COLO668 (cell line): ENCODE measurements at regions not wholly inside any gene's neighbourhood (a gene's known extent, or its start where the extent isn't known, plus 50 kb on each side); places are given as distances from the start of the nearest gene placed in this dataset.
"Not testable (repeated sequence)": the region's sequence is repeated elsewhere in the genome, so short reads cannot be mapped to it uniquely, and the experiment has no call there.

ENCODE experiments used
- DNase-seq: peaks from one replicate; lab custom pipeline; 2025; ENCODE audit not compliant: unreplicated experiment; lab: John Stamatoyannopoulos, UW

GRCh38 chr4:162498168-162498567 is 334.4 kb upstream of the FSTL5 start:
- no peak for DNase-seq

DNA sequence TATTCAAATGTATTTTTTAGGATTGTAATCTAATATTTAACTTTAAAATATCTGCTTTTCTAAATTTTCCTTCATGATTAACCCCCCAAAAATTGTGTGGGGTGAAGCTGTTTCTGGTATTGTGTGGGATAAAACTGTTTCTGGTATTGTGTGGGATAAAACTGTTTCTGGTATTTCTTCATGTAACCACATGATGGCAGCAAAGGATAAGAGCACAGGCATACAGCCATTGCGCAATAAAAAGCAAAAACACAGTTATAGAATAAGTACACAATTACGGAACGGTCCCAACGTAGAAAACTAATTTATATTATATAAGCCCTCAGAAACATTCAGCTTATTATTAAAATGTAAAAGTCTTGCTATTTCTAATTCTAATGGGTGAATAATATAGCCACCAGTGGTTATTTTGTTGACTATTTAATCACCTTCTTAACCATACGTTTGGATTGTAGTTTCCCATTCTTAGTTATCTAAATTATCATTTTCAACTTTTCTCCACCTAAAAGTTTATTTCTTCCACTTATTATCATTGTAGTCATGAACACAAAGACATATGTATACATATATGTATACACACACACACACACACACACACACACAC is 333.9 kb upstream of the FSTL5 start:
- no peak for DNase-seq

- no peak for DNase-seq
Measured at GRCh38 chr4:162494935-162495334, 331.1 kb upstream of the FSTL5 start.

- DNase-seq, result no peak
Measured at GRCh38 chr4:162485486-162485885, 321.7 kb upstream of the FSTL5 start.

- DNase-seq, result no peak
Measured at GRCh38 chr4:162475246-162475645, 311.4 kb upstream of the FSTL5 start.

DNA sequence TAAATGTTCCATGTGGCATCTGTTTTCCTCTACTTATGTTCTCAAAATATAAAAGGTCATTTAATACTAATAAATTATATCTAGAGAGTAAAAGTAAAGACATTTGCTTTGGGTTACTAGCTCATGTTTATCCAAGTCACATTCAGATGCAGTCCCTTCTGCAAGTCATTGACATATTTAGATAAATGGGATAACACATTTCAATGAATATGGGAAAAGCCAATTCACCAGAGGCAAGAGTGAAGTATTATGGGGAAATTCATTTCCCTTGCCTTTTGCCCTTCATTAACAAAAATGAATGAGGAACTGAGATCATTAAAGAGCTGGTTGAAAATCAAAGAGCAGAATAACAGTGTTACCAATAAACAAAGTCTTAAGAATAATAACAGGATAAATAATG is 306.2 kb upstream of the FSTL5 start:
- DNase-seq, result no peak

DNA sequence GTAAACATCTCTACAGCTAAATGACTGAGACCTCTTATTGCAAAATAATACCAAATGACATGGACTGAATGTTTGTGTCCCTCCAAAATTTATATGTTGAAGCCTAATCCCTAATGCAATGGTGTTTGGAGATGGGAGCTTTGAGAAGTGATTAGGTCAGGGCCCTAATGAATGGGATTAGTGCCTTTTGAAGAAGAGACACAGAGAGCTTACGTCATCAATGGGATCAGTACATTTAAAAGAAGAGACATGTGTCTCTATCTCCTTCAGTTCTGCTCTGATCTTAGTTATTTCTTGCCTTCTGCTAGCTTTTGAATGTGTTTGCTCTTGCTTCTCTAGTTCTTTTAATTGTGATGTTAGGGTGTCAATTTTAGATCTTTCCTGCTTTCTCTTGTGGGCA is 301.6 kb upstream of the FSTL5 start:
- not testable (repeated sequence) for DNase-seq

DNA sequence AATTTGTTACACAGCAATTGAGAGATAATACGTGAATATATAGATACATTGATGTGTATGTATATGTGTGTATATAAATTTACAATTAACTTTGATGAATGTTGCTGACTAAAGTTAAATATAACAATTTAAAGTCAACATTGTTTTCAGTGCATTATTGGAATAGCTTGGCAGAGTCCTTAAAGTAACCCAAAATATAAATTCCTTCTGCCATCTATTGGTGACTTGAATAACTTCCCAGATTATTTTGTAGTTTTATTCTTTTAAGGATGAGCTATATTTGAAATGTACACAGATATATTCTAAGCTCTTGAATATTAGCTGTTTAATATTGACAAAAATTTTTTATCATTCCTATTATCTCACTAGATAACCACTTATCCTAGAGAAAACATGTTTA is 298.2 kb upstream of the FSTL5 start:
- no peak for DNase-seq

- DNase-seq, result no peak
Measured at GRCh38 chr4:162458051-162458450, 294.3 kb upstream of the FSTL5 start.

DNA sequence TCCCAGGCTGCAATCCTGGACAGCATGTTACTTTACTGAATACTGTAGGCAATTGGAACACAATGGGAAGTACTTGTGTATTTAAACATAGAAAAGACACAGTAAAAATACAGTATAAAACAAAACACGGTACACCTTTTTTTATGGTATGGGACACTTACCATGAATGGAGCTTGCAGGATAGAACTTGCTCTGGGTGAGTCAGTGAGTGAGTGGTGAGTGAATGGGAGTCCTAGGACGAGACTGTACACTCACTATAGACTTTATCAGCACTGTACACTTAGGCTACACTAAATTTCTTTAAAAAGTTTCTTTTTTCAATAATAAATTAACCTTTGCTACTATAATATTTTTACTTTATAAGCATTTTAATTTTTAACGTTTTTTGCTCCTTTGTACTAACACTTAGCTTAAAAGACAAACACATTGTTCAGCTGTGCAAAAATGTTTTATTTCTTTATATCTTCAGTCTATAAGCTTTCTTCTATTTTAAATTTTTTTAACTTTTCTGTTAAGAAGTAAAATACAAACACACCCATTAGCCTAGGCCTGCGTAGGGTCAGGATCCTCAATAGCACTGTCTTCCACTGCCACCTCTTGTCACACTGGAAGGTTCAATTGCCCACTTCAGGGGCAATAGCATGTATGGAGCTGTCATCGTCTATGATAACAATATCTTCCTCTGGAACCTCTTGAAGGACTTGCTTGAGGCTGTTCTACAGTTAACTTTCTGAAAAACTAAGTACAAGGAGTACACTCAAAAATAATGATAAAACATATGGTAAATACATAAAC is 293.5 kb upstream of the FSTL5 start:
- no peak for DNase-seq

DNA sequence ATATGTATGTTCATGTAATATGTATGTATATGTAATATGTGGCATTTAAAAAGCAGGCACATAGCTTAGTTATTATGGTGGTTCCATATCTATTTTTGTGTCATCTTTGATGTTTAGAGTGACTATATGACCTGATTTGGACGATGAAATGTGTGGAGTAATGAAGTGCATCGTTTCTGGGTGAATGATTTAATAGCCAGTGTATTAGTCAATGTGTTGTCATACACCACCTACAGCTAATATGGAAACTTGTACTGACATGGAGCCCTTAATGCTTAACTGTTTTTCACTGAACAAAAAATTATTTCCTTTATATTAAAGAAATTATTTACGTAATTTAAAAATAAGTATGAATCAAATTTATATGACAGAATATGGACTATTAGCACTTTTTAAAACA is 292.3 kb upstream of the FSTL5 start:
- no peak for DNase-seq

- DNase-seq, result no peak
Measured at GRCh38 chr4:162450531-162451035, 286.8 kb upstream of the FSTL5 start.

GRCh38 chr4:162443510-162443909 is 279.7 kb upstream of the FSTL5 start:
- no peak for DNase-seq

GRCh38 chr4:162442128-162442527 is 278.3 kb upstream of the FSTL5 start:
- DNase-seq, result no peak

DNA sequence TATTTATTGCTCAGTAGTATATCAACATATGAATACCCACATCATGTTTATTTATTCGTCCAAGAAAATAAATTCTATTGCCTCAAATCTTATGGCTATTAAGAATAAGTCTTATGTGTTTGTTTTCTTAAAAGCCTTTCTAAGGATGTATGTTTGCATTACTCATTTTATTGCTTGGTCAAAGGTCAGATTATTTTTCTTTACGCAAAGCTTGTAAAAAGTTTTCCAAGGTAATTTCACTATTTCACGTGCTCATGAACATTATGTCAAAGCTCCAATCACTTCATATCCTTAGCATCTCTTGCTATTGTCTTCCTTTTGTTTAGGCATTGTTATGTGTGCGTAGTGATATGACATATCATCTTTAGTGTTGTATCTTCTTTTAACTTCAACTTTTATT is 258.5 kb upstream of the FSTL5 start:
- DNase-seq, result no peak

GRCh38 chr4:162410854-162411253 is 247.1 kb upstream of the FSTL5 start:
- no peak for DNase-seq

DNA sequence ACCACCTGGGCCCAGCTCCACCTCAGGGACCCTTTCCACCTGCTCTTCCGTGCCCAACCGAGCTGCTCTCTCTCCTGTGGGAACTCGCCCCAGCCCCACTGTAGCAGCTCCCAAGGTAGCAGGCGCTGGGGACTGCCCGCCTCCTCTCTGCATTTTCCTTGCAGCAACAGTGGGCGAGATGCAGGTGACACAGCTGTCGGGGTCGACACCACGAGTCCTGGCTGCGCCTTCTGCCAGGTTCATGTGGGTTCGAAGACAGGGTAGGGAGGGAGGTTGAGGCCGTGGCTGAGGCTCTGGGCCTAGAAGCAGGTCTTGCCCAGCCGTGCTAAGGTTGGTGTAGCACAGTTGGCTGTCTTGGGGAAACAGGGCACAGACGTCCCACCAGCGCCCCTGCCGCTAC is 245.2 kb upstream of the FSTL5 start:
- no peak for DNase-seq

- peak; percentile 73 for DNase-seq
Measured at GRCh38 chr4:162408309-162408708, 244.5 kb upstream of the FSTL5 start.

GRCh38 chr4:162406637-162407365 is 243.0 kb upstream of the FSTL5 start:
- DNase-seq, result no peak

DNA sequence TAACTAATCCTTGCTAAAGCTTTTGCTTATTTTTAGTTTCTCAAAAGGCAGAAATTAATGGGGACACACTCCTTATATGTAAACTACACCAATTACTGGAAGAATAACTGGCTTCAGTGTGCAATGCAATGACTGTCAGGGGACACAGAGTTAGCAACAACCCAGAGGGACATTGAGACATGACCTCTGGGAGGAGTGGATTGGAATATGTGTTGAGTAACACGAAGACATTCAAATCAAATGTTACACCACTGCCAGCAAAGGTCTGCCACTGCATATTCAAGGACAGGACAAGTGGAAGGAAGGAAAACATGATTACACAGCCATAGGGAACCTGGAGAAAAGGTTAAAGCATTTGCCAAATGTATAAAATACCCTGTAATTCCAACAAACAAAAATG is 240.1 kb upstream of the FSTL5 start:
- DNase-seq, result no peak

GRCh38 chr4:162403419-162403818 is 239.6 kb upstream of the FSTL5 start:
- no peak for DNase-seq

- no peak for DNase-seq
Measured at GRCh38 chr4:162401021-162401420, 237.2 kb upstream of the FSTL5 start.
